ENCODE measurements at regions not wholly inside any gene's neighbourhood (a gene's known extent, or its start where the extent isn't known, plus 50 kb on each side); places are given as distances from the start of the nearest gene placed in this dataset.

DNA sequence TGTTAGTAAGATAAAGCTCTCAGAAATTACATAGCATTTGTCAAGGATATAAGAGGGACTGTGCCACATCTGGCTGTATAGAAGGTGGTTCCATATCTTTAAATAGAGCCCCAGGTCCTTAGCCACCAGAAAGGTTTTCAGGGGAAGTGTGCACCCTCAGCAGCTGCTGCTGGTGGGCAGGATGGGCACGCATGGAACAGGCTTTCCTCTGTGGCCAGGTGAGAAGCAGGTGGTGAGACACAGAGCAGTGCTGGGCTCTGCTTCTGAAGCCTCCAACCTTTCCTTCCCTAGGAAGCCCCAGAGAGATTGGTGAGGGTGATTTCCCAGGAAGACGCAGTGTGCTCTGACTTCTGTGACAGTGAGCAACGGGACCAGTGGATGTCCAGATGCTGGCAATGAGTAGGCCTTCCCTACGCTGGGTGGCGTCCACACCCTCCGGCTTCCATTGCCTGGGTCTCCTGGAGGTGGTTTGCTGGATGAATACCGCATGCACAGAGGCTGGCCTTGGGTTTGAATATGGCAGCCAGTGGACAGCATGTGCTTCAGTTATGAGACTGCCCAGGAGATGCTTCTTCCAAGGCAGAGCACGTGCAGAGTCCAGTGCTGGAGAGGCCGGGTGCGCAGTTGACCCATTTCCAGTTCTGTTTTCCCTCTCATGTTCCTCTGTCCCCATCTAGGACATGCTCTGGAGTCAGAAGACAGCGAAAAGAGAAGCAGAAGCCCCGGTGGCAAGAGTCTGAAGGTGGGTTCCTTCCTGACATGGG is 52.7 kb upstream of the POLG start:
- H3K4me2 ChIP-seq (ENCODE audit: insufficient read depth, insufficient read length, low read length): no peak overlapping the region
- H3K14ac ChIP-seq (ENCODE audit: insufficient read depth, low read length): no peak overlapping the region
- no peak overlapping the region for H2AK5ac ChIP-seq (ENCODE audit: insufficient read length, low read length)
- H3K79me1 ChIP-seq (ENCODE audit: insufficient read depth, low read depth, low read length, poor library complexity, severe bottlenecking): no peaks in the 10 kb centered on the region
- no peaks in the 10 kb centered on the region; a peak in 2 of 5 replicates for H3K9me3 Mint-ChIP-seq
- H3K27ac Mint-ChIP-seq: no peak overlapping the region
- H2BK20ac ChIP-seq (ENCODE audit: low read depth, low read length, poor library complexity, severe bottlenecking): no peak overlapping the region
- H3K9ac ChIP-seq (ENCODE audit: extremely low read depth, insufficient read length, low read length): no peak overlapping the region
- peaks cover 93% of the 10 kb centered on the region for H3K27me3 Mint-ChIP-seq (ENCODE audit: low read depth)
- H3K23me2 ChIP-seq (ENCODE audit: insufficient read length, low read depth, low read length, poor library complexity, severe bottlenecking): no peaks in the 10 kb centered on the region
- no peak overlapping the region for H3K18ac ChIP-seq (ENCODE audit: insufficient read length, low read depth, low read length)
- no peaks in the 10 kb centered on the region for H3K36me3 Mint-ChIP-seq (ENCODE audit: insufficient read depth in 1 of 3, low read depth in 3 of 3)
- peaks cover 37 to 55% of the 10 kb centered on the region in 2 experiments for H3K4me1 Mint-ChIP-seq
- no peak overlapping the region for H2BK5ac ChIP-seq (ENCODE audit: insufficient read length, low read length)
- no peaks in the 10 kb centered on the region; the same call in 1 of the 2 replicates for H3K4me1 ChIP-seq (ENCODE audit: insufficient read depth, low read length)
- no peak overlapping the region for H3K4me3 Mint-ChIP-seq
- WGBS (ENCODE audit: extremely low coverage, insufficient read length, low lambda C conversion rate): no CpG with 5 or more reads among the region's 12 CpGs
- H2BK15ac ChIP-seq (ENCODE audit: low read depth, low read length): no peak overlapping the region
- no peak overlapping the region for H3K27ac ChIP-seq (ENCODE audit: insufficient read length, low read depth, low read length)
- no peak overlapping the region for H4K8ac ChIP-seq (replicated peaks; ENCODE audit: insufficient read length, low read depth, low read length)
- no peak overlapping the region for H3K4ac ChIP-seq (ENCODE audit: low read depth, low read length)
- no peaks in the 10 kb centered on the region for H3K79me2 ChIP-seq (ENCODE audit: insufficient read depth, low read length)
- H2AFZ ChIP-seq (ENCODE audit: low read length): no peak overlapping the region
- H3K9me3 ChIP-seq (ENCODE audit: control insufficient read depth, low read depth, low read length): no peaks in the 10 kb centered on the region
- H2BK12ac ChIP-seq (ENCODE audit: insufficient read length, low read depth, low read length): no peak overlapping the region
- H3K56ac ChIP-seq (ENCODE audit: insufficient read length, low read depth, low read length): no peak overlapping the region
- no peak for DNase-seq
- peaks cover 23% of the 10 kb centered on the region; the same call in 1 of the 2 replicates for H3K27me3 ChIP-seq (ENCODE audit: insufficient read depth, low read length)
- TF ChIP-seq CTCF (conservative IDR thresholded peaks at IDR 0.05): no peak
- no peak overlapping the region for H3T11ph ChIP-seq (ENCODE audit: low read length)
- no peak overlapping the region for H3K23ac ChIP-seq (ENCODE audit: insufficient read length, low read depth, low read length)
- H4K20me1 ChIP-seq (ENCODE audit: control insufficient read depth, insufficient read depth, insufficient read length): no peaks in the 10 kb centered on the region
- no peak overlapping the region for H2BK120ac ChIP-seq (ENCODE audit: low read depth, low read length, poor library complexity, severe bottlenecking)
- H4K91ac ChIP-seq (ENCODE audit: insufficient read length, low read depth, low read length): no peak overlapping the region
- no peak overlapping the region for H4K5ac ChIP-seq (ENCODE audit: insufficient read length, low read depth, low read length)
